HCT116 (cell line): ENCODE measurements at regions not wholly inside any gene's neighbourhood (a gene's known extent, or its start where the extent isn't known, plus 50 kb on each side); places are given as distances from the start of the nearest gene placed in this dataset.

Experiments used
- ATAC-seq: fragments of 200-7000 bp; cut with Tn5 transposase; 2 replicates; pipeline ENCODE4 v1.9.1; 2020; ENCODE audit warnings: mild to moderate bottlenecking, moderate library complexity
- BruUV-seq: library from RNA; stranded (reverse); fragments of 400-500 nt; replicated peaks from 2 replicates; lab custom pipeline; 2021; lab: Mats Ljungman, UMichigan
- CTCF ChIA-PET: fragments of 300-600 bp; sonication (Branson Sonifier 250); formaldehyde crosslinking; loops from one replicate; lab custom pipeline; 2021; ENCODE audit warnings: antibody characterized with exemption; lab: Charles Lee
- POLR2A ChIA-PET: fragments of 300-600, 350-600 bp; sonication (Branson Sonifier 250); formaldehyde crosslinking; loops from one replicate; lab custom pipeline; 2021; ENCODE audit warnings: antibody characterized with exemption; lab: Charles Lee
- RAD21 ChIA-PET, 2 experiments: fragments of 300-600 bp; sonication (Branson Sonifier 250); formaldehyde crosslinking; loops; one replicate each; lab custom pipeline; 2023; ENCODE audit warnings: low total read pairs in 2 of 2; ENCODE audit not compliant: uncharacterized antibody in 2 of 2, unreplicated experiment in 2 of 2, low non-redundant PET in 1 of 2; lab: Charles Lee
- DNase-seq: peaks from one replicate; pipeline ENCODE4 v3.0.0-alpha.2; 2010; ENCODE audit warnings: low read depth, low spot score
- H2AFZ ChIP-seq: fragments of 200-600 bp; shearing (Covaris generic), sonication (generic); 2 replicates; pipeline ENCODE4 v1.6.1; 2017; ENCODE audit warnings: low read depth, mixed run types, mixed read lengths, antibody characterized with exemption, low read length; ENCODE audit not compliant: poor library complexity, severe bottlenecking
- H3K27ac ChIP-seq: 2 replicates; pipeline ENCODE4 v1.5.1; 2012; ENCODE audit warnings: low read depth, low read length
- H3K27me3 ChIP-seq: fragments of 200-600 bp; sonication (generic); 2 replicates; pipeline ENCODE4 v1.6.1; 2016; ENCODE audit warnings: mixed run types, low read length, mixed read lengths; ENCODE audit not compliant: insufficient read depth
- H3K36me3 ChIP-seq, 2 experiments: fragments of 200-500 bp in 1 of 2; fragments of 200-600 bp in 1 of 2; sonication (Bioruptor generic) in 1 of 2; sonication (generic) in 1 of 2; 2 replicates each; pipeline versions ENCODE4 v1.5.1 to v1.6.1; 2014 to 2016; ENCODE audit warnings: low read length in 2 of 2, inconsistent platforms in 1 of 2, mixed read lengths in 1 of 2, mixed run types in 1 of 2; ENCODE audit not compliant: insufficient read depth in 2 of 2, control insufficient read depth in 1 of 2
- H3K4me1 ChIP-seq, 2 experiments: fragments of 200-600 bp in 1 of 2; sonication (generic) in 1 of 2; 2 replicates each; pipeline versions ENCODE4 v1.5.1 to v1.6.1; 2012 to 2017; ENCODE audit warnings: low read length in 2 of 2, inconsistent platforms in 1 of 2, mild to moderate bottlenecking in 1 of 2, mixed read lengths in 1 of 2, mixed run types in 1 of 2, moderate library complexity in 1 of 2; ENCODE audit not compliant: insufficient read depth in 2 of 2, control insufficient read depth in 1 of 2
- H3K4me2 ChIP-seq: fragments of 200-600 bp; sonication (generic); 2 replicates; pipeline ENCODE4 v1.6.1; 2017; ENCODE audit warnings: mixed run types, low read length, mixed read lengths
- H3K4me3 ChIP-seq, 2 experiments: fragments of 200-600 bp in 1 of 2; sonication (generic) in 1 of 2; replicated peaks in 1 of 2; 2 replicates each; pipeline ENCODE4 v1.5.1; 2011 to 2016; ENCODE audit warnings: low read length in 2 of 2, control low read depth in 1 of 2, low read depth in 1 of 2, mild to moderate bottlenecking in 1 of 2, mixed read lengths in 1 of 2, mixed run types in 1 of 2
- H3K79me2 ChIP-seq: fragments of 200-600 bp; sonication (generic); 2 replicates; pipeline ENCODE4 v1.6.1; 2017; ENCODE audit warnings: mild to moderate bottlenecking, mixed run types, low read length, moderate library complexity, mixed read lengths; ENCODE audit not compliant: insufficient read depth
- H3K9ac ChIP-seq: fragments of 200-600 bp; sonication (generic); 2 replicates; pipeline ENCODE4 v1.6.1; 2016; ENCODE audit warnings: low read length, mixed read lengths
- H3K9me2 ChIP-seq: fragments of 200-600 bp; sonication (generic), shearing (Covaris generic); 2 replicates; pipeline ENCODE4 v1.6.1; 2017; ENCODE audit warnings: mixed run types, mild to moderate bottlenecking, moderate library complexity; ENCODE audit not compliant: insufficient read depth
- H3K9me3 ChIP-seq, 2 experiments: fragments of 200-500 bp in 1 of 2; fragments of 200-600 bp in 1 of 2; sonication (Bioruptor generic) in 1 of 2; sonication (generic) in 1 of 2; 2 replicates each; pipeline ENCODE4 v1.6.1; 2014 to 2017; ENCODE audit warnings: low read length in 2 of 2, mixed read lengths in 2 of 2, inconsistent platforms in 1 of 2, low read depth in 1 of 2, mild to moderate bottlenecking in 1 of 2, mixed run types in 1 of 2, moderate library complexity in 1 of 2; ENCODE audit not compliant: control insufficient read depth in 1 of 2, insufficient read depth in 1 of 2
- H4K20me1 ChIP-seq: fragments of 200-600 bp; sonication (generic), shearing (Covaris generic); 2 replicates; pipeline ENCODE4 v1.6.1; 2017; ENCODE audit warnings: mixed run types, mild to moderate bottlenecking, moderate library complexity; ENCODE audit not compliant: insufficient read depth
- EGR1 ChIP-seq: IDR thresholded peaks from 2 replicates; pipeline ENCODE4 v1.6.1; 2012; ENCODE audit warnings: low read depth
- EZH2 ChIP-seq: fragments of 200-600 bp; sonication (generic); IDR thresholded peaks from 2 replicates; pipeline ENCODE4 v1.6.1; 2017; ENCODE audit warnings: antibody characterized with exemption, mixed run types
- FOSL1 ChIP-seq: IDR thresholded peaks from 2 replicates; pipeline ENCODE4 v1.6.1; 2012; ENCODE audit warnings: low read depth
- RAD21 ChIP-seq: IDR thresholded peaks from 2 replicates; pipeline ENCODE4 v1.6.1; 2012; ENCODE audit warnings: low read depth, mild to moderate bottlenecking
- SP1 ChIP-seq: IDR thresholded peaks from 2 replicates; pipeline ENCODE4 v1.6.1; 2012; ENCODE audit warnings: low read depth
- SRF ChIP-seq: IDR thresholded peaks from 2 replicates; pipeline ENCODE4 v1.6.1; 2012; ENCODE audit warnings: low read depth
- TCF7L2 ChIP-seq: IDR thresholded peaks from 2 replicates; pipeline ENCODE4 v1.7.0; 2011; ENCODE audit warnings: borderline replicate concordance, inconsistent platforms; ENCODE audit not compliant: insufficient read depth, insufficient read length; ENCODE audit errors: extremely low read depth
- ZNF274 ChIP-seq: fragments of 200-500 bp; sonication (Bioruptor generic); IDR thresholded peaks from 2 replicates; pipeline ENCODE4 v1.6.1; 2014; ENCODE audit warnings: mild to moderate bottlenecking, low read depth, low read length, inconsistent platforms
- intact Hi-C: fragments of 100-400 bp; cut with micrococcal nuclease; formaldehyde crosslinking; loops from 2 replicates; pipeline ENCODE4 v1.10.0; 2022
- TF ChIP-seq, protein P1 (sequence below), 3 experiments: fragments of 200-600 bp in 1 of 3; sonication (generic) in 1 of 3; IDR thresholded peaks in 2 of 3; conservative IDR thresholded peaks in 1 of 3; 2 replicates each; pipeline ENCODE4 v1.5.1; 2012 to 2017; ENCODE audit warnings: low read depth in 2 of 3, low read length in 2 of 3, antibody characterized with exemption in 1 of 3, borderline replicate concordance in 1 of 3, control low read depth in 1 of 3, mild to moderate bottlenecking in 1 of 3, mixed read lengths in 1 of 3, mixed run types in 1 of 3, moderate library complexity in 1 of 3; ENCODE audit not compliant: insufficient read depth in 1 of 3

DNA sequence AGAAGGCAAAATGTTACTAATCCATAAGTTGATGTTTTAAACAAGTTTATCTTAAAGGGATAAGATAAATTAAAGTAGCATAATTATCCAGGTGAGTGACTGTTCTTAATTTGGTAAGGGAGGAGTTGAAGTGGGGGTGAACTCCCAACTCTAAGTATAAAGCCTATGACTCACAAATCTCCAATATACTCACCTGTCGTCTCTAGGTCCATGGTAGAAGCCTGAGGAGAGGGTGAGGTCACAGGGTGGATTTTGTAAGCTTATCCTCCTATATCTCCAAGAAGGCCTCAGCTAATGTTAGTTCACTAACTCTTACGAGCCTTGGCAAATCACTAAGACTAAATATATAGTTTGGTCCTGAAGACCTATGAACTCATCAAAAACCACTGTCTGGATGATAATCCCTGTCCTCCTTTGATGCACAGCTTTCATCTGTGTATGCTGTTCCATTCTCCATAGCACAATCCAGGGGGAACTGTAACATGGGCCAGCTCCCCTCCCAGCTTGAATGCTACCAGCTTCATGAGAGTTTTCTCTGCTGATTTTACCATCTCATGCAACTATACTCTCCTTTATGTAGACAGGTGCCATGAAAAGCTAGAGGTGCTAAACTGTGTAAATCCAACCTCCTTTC is 158.7 kb downstream of the BTC start (continued):
- TF ChIP-seq RAD21 = no peak
- TF ChIP-seq, protein P1, sequence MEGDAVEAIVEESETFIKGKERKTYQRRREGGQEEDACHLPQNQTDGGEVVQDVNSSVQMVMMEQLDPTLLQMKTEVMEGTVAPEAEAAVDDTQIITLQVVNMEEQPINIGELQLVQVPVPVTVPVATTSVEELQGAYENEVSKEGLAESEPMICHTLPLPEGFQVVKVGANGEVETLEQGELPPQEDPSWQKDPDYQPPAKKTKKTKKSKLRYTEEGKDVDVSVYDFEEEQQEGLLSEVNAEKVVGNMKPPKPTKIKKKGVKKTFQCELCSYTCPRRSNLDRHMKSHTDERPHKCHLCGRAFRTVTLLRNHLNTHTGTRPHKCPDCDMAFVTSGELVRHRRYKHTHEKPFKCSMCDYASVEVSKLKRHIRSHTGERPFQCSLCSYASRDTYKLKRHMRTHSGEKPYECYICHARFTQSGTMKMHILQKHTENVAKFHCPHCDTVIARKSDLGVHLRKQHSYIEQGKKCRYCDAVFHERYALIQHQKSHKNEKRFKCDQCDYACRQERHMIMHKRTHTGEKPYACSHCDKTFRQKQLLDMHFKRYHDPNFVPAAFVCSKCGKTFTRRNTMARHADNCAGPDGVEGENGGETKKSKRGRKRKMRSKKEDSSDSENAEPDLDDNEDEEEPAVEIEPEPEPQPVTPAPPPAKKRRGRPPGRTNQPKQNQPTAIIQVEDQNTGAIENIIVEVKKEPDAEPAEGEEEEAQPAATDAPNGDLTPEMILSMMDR (IDR thresholded peaks at IDR 0.05 in 2 of 3, conservative IDR thresholded peaks at IDR 0.05 in 1 of 3; ENCODE audit: borderline replicate concordance in 1 of 3, insufficient read depth in 1 of 3, low read depth in 2 of 3, low read length in 2 of 3) = no peak
- no peak for TF ChIP-seq EGR1
- no peak for TF ChIP-seq SRF
- no peak for TF ChIP-seq SP1
- no peak for TF ChIP-seq ZNF274
- TF ChIP-seq EZH2 = no peak
- no peak for TF ChIP-seq FOSL1
- peak; percentile 92 for TF ChIP-seq TCF7L2

DNA sequence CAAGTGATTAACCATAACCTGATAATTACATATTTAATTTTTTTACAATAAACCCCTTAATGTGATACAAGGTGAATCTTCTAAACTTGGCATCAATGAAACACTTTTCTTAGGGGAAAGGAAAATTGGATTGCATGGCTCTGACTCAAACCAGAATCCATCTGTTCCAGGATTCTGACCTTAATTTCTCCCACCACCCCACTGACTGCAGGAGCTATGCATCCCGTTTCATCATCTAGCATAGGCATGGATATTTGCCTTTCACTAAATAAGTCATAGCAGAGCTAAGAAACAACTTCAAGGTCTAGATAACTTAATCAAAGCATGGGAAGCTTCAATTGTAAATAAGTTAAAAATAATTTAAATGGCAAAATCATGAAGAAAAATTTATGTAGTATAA is 156.3 kb downstream of the BTC start:
- H3K9ac ChIP-seq = no peak overlapping the region
- H3K4me3 ChIP-seq = no peak overlapping the region
- ChIA-PET POLR2A (interaction anchor here (0.8 to 5.0 kb wide), 10 partner anchors 9 to 265 kb away, joined by 3 to 43 read pairs (median 4); no protein-coding TSS in a partner anchor), CTCF (no interaction called here), RAD21 (no interaction called here)
- H2AFZ ChIP-seq = no peak overlapping the region
- H3K4me1 ChIP-seq = peaks cover 96 to 100% of the 10 kb centered on the region in 2 experiments
- H3K27me3 ChIP-seq = no peaks in the 10 kb centered on the region
- no TSS peak for BruUV-seq
- TF ChIP-seq EGR1 (no peak), RAD21 (no peak)
- intact Hi-C loops = no loop called here
- H3K27ac ChIP-seq = peak overlapping the region; percentile 94
- H4K20me1 ChIP-seq = no peaks in the 10 kb centered on the region
- H3K36me3 ChIP-seq = no peaks in the 10 kb centered on the region
- no peak overlapping the region; the same call in 1 of the 2 replicates for H3K4me2 ChIP-seq
- no peaks in the 10 kb centered on the region for H3K9me3 ChIP-seq
- ATAC-seq (no peak), DNase-seq (no peak)
- H3K9me2 ChIP-seq = no peaks in the 10 kb centered on the region
- H3K79me2 ChIP-seq = peaks cover 10% of the 10 kb centered on the region
